Activated CD4-positive, alpha-beta T cell treated with anti-CD3 and anti-CD28 coated beads, Interleukin-2, amount 10 ng/mL, durations not matched to agents 24 days and 14 days (primary cell): ENCODE measurements at regions not wholly inside any gene's neighbourhood (a gene's known extent, or its start where the extent isn't known, plus 50 kb on each side); places are given as distances from the start of the nearest gene placed in this dataset.

Experiments used
- DNase-seq: peaks from one replicate; pipeline ENCODE4 v3.0.0; 2022
- H3K27ac Mint-ChIP-seq: one replicate; pipeline ENCODE4 v1.8.0; 2022; ENCODE audit warnings: mild to moderate bottlenecking, mixed read lengths
- H3K27me3 Mint-ChIP-seq: one replicate; pipeline ENCODE4 v1.8.0; 2022; ENCODE audit warnings: mixed read lengths
- H3K36me3 Mint-ChIP-seq: one replicate; pipeline ENCODE4 v1.8.0; 2022; ENCODE audit warnings: low read depth, mild to moderate bottlenecking, mixed read lengths
- H3K4me1 Mint-ChIP-seq: one replicate; pipeline ENCODE4 v1.8.0; 2021; ENCODE audit warnings: mixed read lengths
- H3K4me3 Mint-ChIP-seq: one replicate; pipeline ENCODE4 v1.8.0; 2022; ENCODE audit warnings: mild to moderate bottlenecking, moderate library complexity, mixed read lengths
- H3K9me3 Mint-ChIP-seq: one replicate; pipeline ENCODE4 v1.8.0; 2021; ENCODE audit warnings: mixed read lengths
- intact Hi-C: fragments of 100-400 bp; cut with micrococcal nuclease; formaldehyde crosslinking; loops from one replicate; pipeline ENCODE4 v1.15.1; 2023

DNA sequence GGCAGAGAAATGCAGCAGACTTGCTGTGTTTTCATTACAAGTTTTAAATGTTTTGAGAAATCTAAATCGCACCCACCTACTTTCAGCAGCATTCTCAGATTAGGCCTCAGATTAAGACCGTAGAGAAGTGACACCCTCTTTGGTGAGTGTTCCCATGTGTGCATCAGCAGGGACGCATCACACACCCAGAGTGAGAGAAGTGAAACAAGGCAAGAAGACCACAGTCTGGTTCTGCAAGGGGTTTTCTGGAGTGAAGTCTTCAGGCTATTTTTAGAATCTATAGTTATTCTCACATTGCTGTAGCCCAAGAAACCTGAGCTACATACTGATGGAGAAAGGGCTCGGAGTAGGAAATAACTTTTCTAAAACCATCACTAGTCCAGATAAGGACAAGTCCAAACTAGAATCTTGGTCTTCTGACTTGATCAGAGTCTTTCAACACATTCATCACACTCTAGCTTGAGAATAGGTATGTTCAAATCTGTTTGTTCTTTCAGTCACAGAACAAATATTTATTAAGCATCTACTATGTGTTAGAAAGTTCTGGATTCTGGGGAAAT is 1216.6 kb upstream of the PIK3C3 start:
- H3K9me3 Mint-ChIP-seq = peaks cover 7% of the 10 kb centered on the region
- intact Hi-C loops = no loop called here
- no peak overlapping the region for H3K4me3 Mint-ChIP-seq
- H3K27me3 Mint-ChIP-seq = no peaks in the 10 kb centered on the region
- no peaks in the 10 kb centered on the region for H3K4me1 Mint-ChIP-seq
- H3K27ac Mint-ChIP-seq = no peak overlapping the region
- DNase-seq = no peak
- no peaks in the 10 kb centered on the region for H3K36me3 Mint-ChIP-seq

DNA sequence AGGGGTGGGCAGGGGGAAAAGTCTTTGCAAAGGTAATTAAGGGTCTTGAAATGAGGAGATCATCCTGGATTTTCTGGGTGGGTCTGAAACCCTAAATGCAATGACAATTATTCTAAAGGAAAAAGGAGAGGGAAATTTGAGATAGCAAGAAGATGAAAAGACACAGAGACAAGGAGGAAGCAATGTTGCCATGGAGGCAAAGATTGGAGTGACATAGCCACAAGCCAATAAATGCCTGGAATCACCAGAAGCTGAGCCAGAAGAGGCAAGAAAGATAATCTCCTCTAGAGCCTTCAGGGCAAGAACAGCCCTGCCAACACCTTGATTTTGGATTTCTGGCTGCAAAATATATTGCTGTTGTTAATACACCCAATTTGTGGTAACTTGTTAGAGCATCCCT is 1246.3 kb upstream of the PIK3C3 start:
- Mint-ChIP-seq H3K36me3 (no peaks in the 10 kb centered on the region), H3K27ac (no peak overlapping the region), H3K4me3 (no peak overlapping the region), H3K9me3 (no peaks in the 10 kb centered on the region), H3K4me1 (no peaks in the 10 kb centered on the region), H3K27me3 (no peaks in the 10 kb centered on the region)
- intact Hi-C loops = no loop called here
- DNase-seq = no peak

DNA sequence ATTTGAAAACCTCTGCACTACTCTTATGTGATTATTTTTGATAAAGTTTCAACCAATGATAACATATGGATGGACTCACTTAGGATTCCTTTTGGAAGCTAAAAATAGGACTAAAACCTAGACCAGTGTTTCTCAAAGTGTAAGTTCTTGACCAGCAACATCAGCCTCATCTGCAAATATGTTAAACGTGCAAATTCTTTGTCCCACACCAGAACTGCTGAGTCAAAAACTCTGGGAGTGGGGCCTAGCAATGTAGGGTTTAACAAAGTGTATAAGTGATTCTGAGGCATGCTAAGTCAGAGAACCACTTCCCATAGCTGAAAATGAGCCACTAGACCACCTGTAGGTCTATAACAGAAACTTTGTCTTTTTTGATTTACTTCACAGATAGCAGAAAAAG is 1247.2 kb upstream of the PIK3C3 start:
- Mint-ChIP-seq H3K4me3 (no peak overlapping the region), H3K4me1 (no peaks in the 10 kb centered on the region), H3K36me3 (no peaks in the 10 kb centered on the region), H3K27ac (no peak overlapping the region), H3K9me3 (no peaks in the 10 kb centered on the region), H3K27me3 (no peaks in the 10 kb centered on the region)
- intact Hi-C loops = no loop called here
- DNase-seq = no peak

DNA sequence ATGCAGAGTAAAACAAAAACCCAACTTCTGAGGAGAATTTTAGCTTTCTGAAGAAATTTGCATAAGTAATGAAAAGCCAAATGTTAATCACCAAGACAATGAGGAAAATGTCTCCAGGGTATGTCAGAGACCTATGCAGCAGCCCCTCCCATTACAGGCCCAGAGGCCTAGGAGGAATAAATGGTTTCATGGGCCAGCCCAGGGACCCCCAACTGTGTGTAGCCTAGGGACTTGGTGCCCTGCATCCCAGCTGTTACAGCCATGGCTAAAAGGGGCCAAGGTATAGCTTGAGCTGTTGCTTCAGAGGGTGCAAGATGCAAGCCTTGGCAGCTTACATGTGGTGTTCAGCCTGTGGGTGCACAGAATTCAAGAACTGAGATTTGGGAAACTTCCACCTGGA is 1256.9 kb upstream of the PIK3C3 start:
- Mint-ChIP-seq H3K4me3 (no peak overlapping the region), H3K27me3 (no peaks in the 10 kb centered on the region), H3K4me1 (no peaks in the 10 kb centered on the region), H3K27ac (no peak overlapping the region), H3K36me3 (no peaks in the 10 kb centered on the region), H3K9me3 (peaks cover 3% of the 10 kb centered on the region)
- intact Hi-C loops = no loop called here
- no peak for DNase-seq

DNA sequence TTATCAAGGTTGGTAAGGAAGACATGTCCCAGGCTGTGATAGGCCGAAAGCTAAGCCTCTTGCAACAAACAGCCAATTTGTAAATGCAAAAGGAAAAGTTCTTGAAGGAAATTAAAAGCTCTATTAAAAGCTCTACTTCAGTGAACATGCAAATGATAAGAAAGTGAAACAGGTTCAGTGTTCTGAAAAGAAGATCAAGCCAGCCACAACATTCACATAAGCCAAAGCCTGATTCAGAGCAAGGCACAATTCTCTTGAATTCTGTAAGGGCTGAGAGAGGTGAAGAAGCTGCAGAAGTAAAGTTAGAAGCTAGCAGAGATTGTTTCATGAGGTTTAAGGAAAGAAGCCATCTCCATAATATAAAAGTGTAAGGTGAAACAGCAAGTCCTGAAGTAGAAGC is 1259.5 kb upstream of the PIK3C3 start:
- Mint-ChIP-seq H3K27me3 (no peaks in the 10 kb centered on the region), H3K4me3 (no peak overlapping the region), H3K27ac (no peak overlapping the region), H3K36me3 (no peaks in the 10 kb centered on the region), H3K4me1 (no peaks in the 10 kb centered on the region), H3K9me3 (peaks cover 3% of the 10 kb centered on the region)
- intact Hi-C loops = no loop called here
- no peak for DNase-seq

DNA sequence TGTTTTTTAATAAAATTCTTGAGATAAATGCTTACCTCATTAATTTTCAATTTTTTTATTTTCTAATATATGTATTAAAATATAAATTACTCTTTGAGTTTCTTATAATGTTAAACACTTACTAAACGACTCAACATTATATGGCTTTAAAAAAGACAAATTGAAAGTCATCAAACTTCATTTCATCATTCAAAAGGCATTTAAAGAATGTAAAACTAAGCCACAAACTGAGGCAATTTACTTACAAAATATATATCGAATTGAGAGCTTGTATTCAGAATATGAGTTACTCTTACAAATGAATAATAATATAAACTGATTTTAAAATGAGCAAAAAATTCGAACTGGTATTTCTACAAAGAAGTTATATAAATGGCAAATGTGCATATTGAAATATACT is 1262.2 kb upstream of the PIK3C3 start:
- Mint-ChIP-seq H3K4me3 (no peak overlapping the region), H3K9me3 (no peaks in the 10 kb centered on the region), H3K36me3 (no peaks in the 10 kb centered on the region), H3K4me1 (no peaks in the 10 kb centered on the region), H3K27me3 (no peaks in the 10 kb centered on the region), H3K27ac (no peak overlapping the region)
- DNase-seq = no peak
- intact Hi-C loops = no loop called here

DNA sequence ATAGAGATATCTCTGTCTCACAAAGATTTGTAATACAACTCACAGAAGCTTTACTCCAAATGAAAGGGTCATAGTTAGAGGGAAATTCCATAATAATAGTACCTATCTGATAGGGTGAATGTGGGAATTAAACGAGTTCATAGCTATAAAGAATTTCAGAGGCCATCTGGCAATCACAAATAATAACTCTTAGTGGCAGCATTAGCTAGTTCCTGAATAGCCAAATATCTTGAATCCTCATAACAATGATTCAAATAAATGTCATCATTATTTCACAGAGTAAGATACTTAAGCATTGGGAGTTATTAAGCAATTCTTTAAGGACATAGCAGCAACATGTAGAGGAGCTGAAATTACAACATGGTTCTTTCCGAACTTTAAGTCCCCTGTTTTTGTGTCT is 1265.0 kb upstream of the PIK3C3 start:
- intact Hi-C loops = no loop called here

DNA sequence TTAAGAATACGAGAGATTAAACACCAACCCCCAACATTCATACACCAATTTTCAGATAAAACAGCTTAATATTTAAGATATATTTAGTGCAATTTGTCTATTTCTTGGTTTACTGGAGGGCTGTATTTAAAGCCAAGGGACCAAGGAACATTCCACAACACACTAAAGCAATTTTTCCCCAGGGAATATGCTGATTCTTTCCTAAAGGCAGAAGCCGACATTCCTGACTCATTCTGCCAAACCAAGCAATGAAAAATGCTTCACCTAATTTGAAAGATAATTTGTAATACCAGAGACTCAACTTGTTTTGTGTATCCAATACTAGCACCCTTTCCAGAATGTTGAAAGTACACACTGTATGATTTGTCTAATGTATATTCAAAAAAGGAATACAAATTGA is 1267.6 kb upstream of the PIK3C3 start:
- Mint-ChIP-seq H3K36me3 (no peaks in the 10 kb centered on the region), H3K27ac (no peak overlapping the region), H3K4me1 (no peaks in the 10 kb centered on the region), H3K4me3 (no peak overlapping the region), H3K9me3 (no peaks in the 10 kb centered on the region), H3K27me3 (no peaks in the 10 kb centered on the region)
- no peak for DNase-seq
- intact Hi-C loops = no loop called here

More for the DNA sequence above, 1265.0 kb upstream of the PIK3C3 start:
- H3K4me3 Mint-ChIP-seq = no peak overlapping the region
- no peak for DNase-seq
- H3K9me3 Mint-ChIP-seq = no peaks in the 10 kb centered on the region
- no peaks in the 10 kb centered on the region for H3K27me3 Mint-ChIP-seq
- no peaks in the 10 kb centered on the region for H3K4me1 Mint-ChIP-seq
- no peaks in the 10 kb centered on the region for H3K36me3 Mint-ChIP-seq
- no peak overlapping the region for H3K27ac Mint-ChIP-seq

DNA sequence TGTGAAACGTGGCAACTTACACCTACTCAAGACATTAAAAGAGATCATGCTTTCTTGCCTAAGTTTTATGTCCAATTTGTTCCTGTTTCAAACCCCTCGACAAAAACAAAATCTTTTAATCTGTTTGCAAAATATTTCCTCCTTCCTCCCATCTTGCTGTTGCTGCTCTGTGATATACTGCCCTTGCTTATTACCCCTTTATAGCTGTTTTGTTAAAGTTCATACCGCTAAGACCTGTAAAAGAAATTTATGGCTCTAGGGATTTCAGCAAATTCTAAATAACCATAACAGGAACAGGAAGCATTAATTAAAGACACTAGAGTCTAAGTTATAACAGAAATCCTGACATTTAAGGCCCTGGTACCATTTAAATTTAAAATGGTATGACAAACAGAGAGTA is 1268.2 kb upstream of the PIK3C3 start:
- no peaks in the 10 kb centered on the region for H3K36me3 Mint-ChIP-seq
- H3K27me3 Mint-ChIP-seq = no peaks in the 10 kb centered on the region
- no peaks in the 10 kb centered on the region for H3K4me1 Mint-ChIP-seq
- DNase-seq = no peak
- H3K9me3 Mint-ChIP-seq = peaks cover 4% of the 10 kb centered on the region
- H3K4me3 Mint-ChIP-seq = no peak overlapping the region
- no peak overlapping the region for H3K27ac Mint-ChIP-seq
- intact Hi-C loops = no loop called here

DNA sequence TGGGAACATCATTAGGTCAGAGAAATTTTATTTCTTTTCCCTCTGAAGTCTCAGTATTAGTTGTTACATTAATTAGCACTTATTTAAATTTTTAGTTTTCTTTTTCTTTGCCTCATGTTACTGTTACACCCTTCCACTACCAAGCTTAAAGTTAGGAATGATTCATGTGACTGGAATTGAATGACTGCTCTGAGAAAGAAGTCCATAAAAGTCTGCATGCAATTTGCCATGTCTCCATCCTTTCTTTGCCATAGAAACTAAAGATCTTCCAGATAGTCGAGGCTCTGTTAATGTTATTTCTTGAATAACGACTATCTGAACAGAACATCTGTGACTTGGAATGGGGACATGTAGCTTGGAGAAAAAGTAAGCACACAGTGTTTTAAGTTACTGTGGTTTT is 1269.8 kb upstream of the PIK3C3 start:
- Mint-ChIP-seq H3K9me3 (peaks cover 5% of the 10 kb centered on the region), H3K27ac (no peak overlapping the region), H3K4me1 (no peaks in the 10 kb centered on the region), H3K36me3 (no peaks in the 10 kb centered on the region), H3K27me3 (no peaks in the 10 kb centered on the region), H3K4me3 (no peak overlapping the region)
- intact Hi-C loops = no loop called here
- no peak for DNase-seq

DNA sequence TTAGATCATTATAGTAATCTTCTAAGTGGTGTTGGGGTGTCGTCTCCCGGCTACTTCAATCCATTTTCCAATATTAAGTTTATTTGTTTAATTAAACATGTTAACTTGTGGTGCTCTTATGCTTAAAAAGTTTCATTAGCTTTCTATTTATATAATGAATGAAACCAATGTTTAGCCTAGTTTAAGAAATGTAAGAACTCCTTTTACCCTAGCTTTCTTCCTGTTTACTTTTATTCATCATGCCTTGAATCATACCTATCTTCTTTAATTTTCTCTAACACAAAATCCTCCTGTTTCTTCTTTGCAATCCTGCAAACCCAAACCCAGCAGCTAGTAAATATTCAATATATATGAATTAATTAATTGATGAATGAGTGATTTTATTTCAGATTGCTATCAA is 1276.7 kb upstream of the PIK3C3 start:
- intact Hi-C loops = no loop called here
- Mint-ChIP-seq H3K9me3 (peaks cover 5% of the 10 kb centered on the region), H3K27ac (no peak overlapping the region), H3K36me3 (no peaks in the 10 kb centered on the region), H3K4me3 (no peak overlapping the region), H3K27me3 (no peaks in the 10 kb centered on the region), H3K4me1 (no peaks in the 10 kb centered on the region)
- DNase-seq = no peak

DNA sequence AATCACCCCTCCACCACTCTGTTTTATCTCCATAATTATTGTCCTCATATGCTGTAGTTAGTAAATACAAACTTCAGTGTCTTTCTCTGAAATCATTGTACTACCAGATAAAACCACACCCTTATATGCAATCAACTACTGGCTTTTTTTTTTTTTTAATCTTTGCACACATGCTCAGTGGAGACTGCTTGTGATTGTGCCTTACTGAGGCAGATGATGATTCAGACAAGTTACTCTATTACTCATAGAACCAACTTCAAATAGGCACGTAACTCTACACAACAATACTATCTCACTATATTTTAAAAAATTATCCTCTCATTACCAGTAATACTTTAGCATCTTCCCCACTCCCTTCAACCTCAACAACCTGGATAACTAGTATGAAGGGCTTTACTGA is 1278.4 kb upstream of the PIK3C3 start:
- intact Hi-C loops = no loop called here
- Mint-ChIP-seq H3K27me3 (no peaks in the 10 kb centered on the region), H3K9me3 (no peaks in the 10 kb centered on the region), H3K4me1 (no peaks in the 10 kb centered on the region), H3K4me3 (no peak overlapping the region), H3K36me3 (no peaks in the 10 kb centered on the region), H3K27ac (no peak overlapping the region)
- DNase-seq = no peak

DNA sequence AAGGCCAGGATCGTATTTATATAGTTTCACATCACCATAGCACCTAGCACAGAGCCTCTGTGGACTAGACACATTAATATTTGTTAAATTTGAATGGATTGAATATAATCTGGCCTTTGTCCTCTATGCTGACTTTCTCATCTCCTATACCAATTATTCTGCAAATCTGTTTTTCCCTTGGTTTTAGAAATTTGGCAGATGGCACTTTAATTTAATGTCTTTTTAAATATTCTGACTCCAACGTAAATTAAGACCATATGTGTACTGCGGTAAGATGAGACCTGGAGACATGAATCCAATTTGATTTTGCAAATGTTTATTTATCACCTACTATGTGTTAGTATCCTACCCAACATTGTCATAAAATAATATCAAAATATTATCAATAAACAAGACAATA is 1281.9 kb upstream of the PIK3C3 start:
- intact Hi-C loops = no loop called here
- Mint-ChIP-seq H3K36me3 (no peaks in the 10 kb centered on the region), H3K4me3 (no peak overlapping the region), H3K27ac (no peak overlapping the region), H3K27me3 (no peaks in the 10 kb centered on the region), H3K4me1 (no peaks in the 10 kb centered on the region), H3K9me3 (peaks cover 3% of the 10 kb centered on the region)
- DNase-seq = no peak

DNA sequence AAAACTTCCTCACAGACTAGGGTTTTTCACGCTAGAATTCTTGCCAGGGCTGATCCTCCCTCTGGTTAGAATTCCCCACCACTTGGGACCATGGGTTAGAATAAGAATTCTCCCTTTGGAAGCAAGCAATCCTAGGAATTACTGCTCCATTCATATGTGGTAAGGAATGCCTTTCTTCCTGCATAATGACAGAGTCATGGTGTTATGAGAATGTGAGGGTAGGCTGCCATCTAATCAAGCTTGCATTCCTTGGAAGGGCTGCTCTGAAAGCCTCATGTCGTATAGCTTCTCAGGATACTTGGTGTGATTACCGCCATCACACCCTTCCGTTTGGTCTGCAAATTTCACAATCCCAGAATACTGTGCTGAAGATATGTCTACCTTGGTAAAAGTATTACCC is 1282.4 kb upstream of the PIK3C3 start:
- Mint-ChIP-seq H3K36me3 (no peaks in the 10 kb centered on the region), H3K4me1 (no peaks in the 10 kb centered on the region), H3K9me3 (peaks cover 3% of the 10 kb centered on the region), H3K27me3 (no peaks in the 10 kb centered on the region), H3K4me3 (no peak overlapping the region), H3K27ac (no peak overlapping the region)
- intact Hi-C loops = no loop called here
- DNase-seq = no peak

DNA sequence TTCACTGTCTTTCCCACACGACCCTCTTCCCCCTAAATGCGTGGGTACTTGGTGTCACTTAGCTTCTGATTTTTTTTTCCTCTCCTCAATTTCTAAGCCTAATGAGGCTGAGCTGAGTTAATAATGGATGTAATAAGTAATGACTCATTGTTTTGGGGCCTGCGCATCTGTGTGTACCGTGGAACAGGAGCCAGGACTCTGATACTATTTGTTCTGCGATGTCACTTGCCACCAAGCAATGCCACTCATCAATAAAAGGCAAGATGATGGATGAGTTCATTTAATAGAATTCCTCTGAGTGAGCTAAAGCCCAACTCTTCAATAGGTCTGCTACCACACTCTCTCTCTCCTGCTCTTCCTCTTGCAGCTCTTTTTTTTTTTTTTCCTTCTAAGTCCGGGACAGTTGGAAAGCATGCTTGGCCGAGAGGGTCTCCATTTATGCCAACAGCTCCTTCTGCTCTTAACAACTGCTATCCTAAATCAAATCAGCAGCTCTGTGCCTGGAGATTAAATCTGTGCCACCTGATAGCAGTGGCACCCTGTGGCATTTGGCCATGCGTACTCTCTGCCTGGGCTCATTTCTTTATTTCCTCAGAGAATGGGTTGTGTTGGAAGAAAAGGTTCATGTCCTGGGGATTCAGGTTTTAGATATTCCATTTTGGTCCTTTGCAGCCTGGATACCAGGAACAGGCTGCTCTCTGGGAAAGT is 1284.2 kb upstream of the PIK3C3 start:
- Mint-ChIP-seq H3K27me3 (no peaks in the 10 kb centered on the region), H3K27ac (no peak overlapping the region), H3K4me3 (no peak overlapping the region), H3K36me3 (no peaks in the 10 kb centered on the region), H3K4me1 (no peaks in the 10 kb centered on the region), H3K9me3 (peaks cover 7% of the 10 kb centered on the region)
- intact Hi-C loops = no loop called here
- DNase-seq = no peak
